IMR-90 (cell line): ENCODE measurements at regions not wholly inside any gene's neighbourhood (a gene's known extent, or its start where the extent isn't known, plus 50 kb on each side); places are given as distances from the start of the nearest gene placed in this dataset.

ENCODE experiments used
- ATAC-seq: fragments of 200-7000 bp; cut with Tn5 transposase; 2 replicates; pipeline ENCODE4 v1.9.1; 2020; ENCODE audit warnings: low read depth, mild to moderate bottlenecking, moderate library complexity
- BruUV-seq: library from RNA; stranded (reverse); fragments of 400-500 nt; replicated peaks from 2 replicates; lab custom pipeline; 2021; lab: Mats Ljungman, UMichigan
- CTCF ChIA-PET: fragments of 300-600 bp; formaldehyde crosslinking; extraction: SDS; loops from one replicate; lab custom pipeline; 2021; ENCODE audit warnings: antibody characterized with exemption; lab: Yijun Ruan, JAX
- POLR2A ChIA-PET: fragments of 300-600 bp; sonication (Branson Sonifier 250); formaldehyde crosslinking; loops from one replicate; lab custom pipeline; 2022; ENCODE audit warnings: antibody characterized with exemption; ENCODE audit not compliant: unreplicated experiment; lab: Charles Lee
- DNase-seq: peaks from one replicate; pipeline ENCODE4 v3.0.0; 2013
- H2AFZ ChIP-seq: replicated peaks from 2 replicates; pipeline ENCODE3; 2013; ENCODE audit warnings: low read length, mild to moderate bottlenecking; ENCODE audit not compliant: poor library complexity
- H2AK5ac ChIP-seq: 2 replicates; pipeline ENCODE4 v1.6.1; 2013; ENCODE audit warnings: low read depth, low read length, inconsistent platforms
- H2AK9ac ChIP-seq: replicated peaks from 2 replicates; pipeline ENCODE3; 2013; ENCODE audit warnings: mild to moderate bottlenecking, low read depth, low read length, moderate library complexity; ENCODE audit not compliant: poor library complexity
- H2BK120ac ChIP-seq: 2 replicates; pipeline ENCODE4 v1.6.1; 2013; ENCODE audit warnings: low read depth, low read length, inconsistent platforms
- H2BK15ac ChIP-seq: 3 replicates; pipeline ENCODE4 v1.6.1; 2013; ENCODE audit warnings: low read depth, low read length, inconsistent platforms
- H2BK20ac ChIP-seq: 2 replicates; pipeline ENCODE4 v1.6.1; 2013; ENCODE audit warnings: low read depth, mild to moderate bottlenecking, inconsistent platforms, low read length, moderate library complexity
- H2BK5ac ChIP-seq: 2 replicates; pipeline ENCODE4 v1.6.1; 2013; ENCODE audit warnings: mild to moderate bottlenecking, low read depth, low read length, inconsistent platforms; ENCODE audit not compliant: poor library complexity, severe bottlenecking
- H3K14ac ChIP-seq: replicated peaks from 2 replicates; pipeline ENCODE4 v1.6.1; 2013; ENCODE audit warnings: low read depth, low read length, inconsistent platforms
- H3K18ac ChIP-seq: 2 replicates; pipeline ENCODE4 v1.6.1; 2013; ENCODE audit warnings: low read depth, low read length, control low read depth
- H3K23ac ChIP-seq: 2 replicates; pipeline ENCODE4 v1.6.1; 2013; ENCODE audit warnings: low read depth, low read length, inconsistent platforms
- H3K27ac ChIP-seq: 2 replicates; pipeline ENCODE4 v1.5.1; 2013; ENCODE audit warnings: mild to moderate bottlenecking, control low read depth, low read length; ENCODE audit not compliant: insufficient read depth
- H3K27me3 ChIP-seq: 2 replicates; pipeline ENCODE4 v1.6.1; 2013; ENCODE audit warnings: low read length; ENCODE audit not compliant: control insufficient read depth, insufficient read depth
- H3K36me3 ChIP-seq: 2 replicates; pipeline ENCODE4 v1.6.1; 2013; ENCODE audit warnings: low read length, mixed read lengths; ENCODE audit not compliant: control insufficient read depth, insufficient read depth
- H3K4ac ChIP-seq: 2 replicates; pipeline ENCODE4 v1.6.1; 2013; ENCODE audit warnings: low read depth, low read length, inconsistent platforms
- H3K4me1 ChIP-seq: 2 replicates; pipeline ENCODE4 v1.6.1; 2013; ENCODE audit warnings: low read length, mixed read lengths; ENCODE audit not compliant: control insufficient read depth, insufficient read depth
- H3K4me2 ChIP-seq: 2 replicates; pipeline ENCODE4 v1.6.1; 2013; ENCODE audit warnings: low read depth, mild to moderate bottlenecking, control low read depth, low read length, moderate library complexity
- H3K4me3 ChIP-seq: 2 replicates; pipeline ENCODE4 v1.5.1; 2013; ENCODE audit warnings: low read depth, mild to moderate bottlenecking, control low read depth, low read length, moderate library complexity; ENCODE audit not compliant: insufficient read depth
- H3K56ac ChIP-seq: 2 replicates; pipeline ENCODE4 v1.6.1; 2013; ENCODE audit warnings: low read length, inconsistent platforms; ENCODE audit not compliant: insufficient read depth; ENCODE audit errors: extremely low read depth
- H3K79me1 ChIP-seq, 2 experiments: 2 replicates each; pipeline ENCODE4 v1.6.1; 2013; ENCODE audit warnings: low read length in 2 of 2, inconsistent platforms in 1 of 2, low read depth in 1 of 2
- H3K9ac ChIP-seq: 2 replicates; pipeline ENCODE4 v1.6.1; 2013; ENCODE audit warnings: low read depth, low read length, control low read depth
- H3K9me1 ChIP-seq: 2 replicates; pipeline ENCODE4 v1.6.1; 2013; ENCODE audit warnings: low read length, inconsistent platforms; ENCODE audit not compliant: insufficient read depth
- H3K9me3 ChIP-seq: 2 replicates; pipeline ENCODE4 v1.6.1; 2013; ENCODE audit warnings: low read length; ENCODE audit not compliant: control insufficient read depth, insufficient read depth
- H4K20me1 ChIP-seq: 2 replicates; pipeline ENCODE4 v1.6.1; 2013; ENCODE audit warnings: low read length, inconsistent platforms; ENCODE audit not compliant: insufficient read depth
- H4K5ac ChIP-seq: 2 replicates; pipeline ENCODE4 v1.6.1; 2013; ENCODE audit warnings: mild to moderate bottlenecking, low read depth, low read length, control low read depth
- H4K8ac ChIP-seq, 2 experiments: 2 replicates each; pipeline ENCODE4 v1.6.1; 2013; ENCODE audit warnings: low read depth in 2 of 2, low read length in 2 of 2, control low read depth in 1 of 2, inconsistent platforms in 1 of 2
- H4K91ac ChIP-seq: 2 replicates; pipeline ENCODE4 v1.6.1; 2013; ENCODE audit warnings: low read depth, low read length, inconsistent platforms; ENCODE audit not compliant: insufficient read depth
- BHLHE40 ChIP-seq: fragments of 150-350 bp; IDR thresholded peaks from 2 replicates; pipeline ENCODE4 v1.6.1; 2016; ENCODE audit warnings: mild to moderate bottlenecking, low read depth, low read length
- MAFK ChIP-seq: IDR thresholded peaks from 2 replicates; pipeline ENCODE4 v1.6.1; 2012; ENCODE audit warnings: low read depth, low read length, improper control_type of control experiment
- WGBS, 2 experiments: methylation state at CpG; one replicate each; pipeline versions ENCODE4 v1.1.5 to v1.1.7; 2013; ENCODE audit warnings: missing lambda C conversion rate in 2 of 2; ENCODE audit not compliant: insufficient read length in 1 of 2; ENCODE audit errors: extremely low coverage in 2 of 2; 5-methylcytosine and 5-hydroxymethylcytosine counted together
- dilution Hi-C: fragments of 300-500 bp; cut with HindIII; formaldehyde crosslinking; loops from one replicate; pipeline ENCODE4 v1.14.3; 2018; ENCODE audit warnings: low sequenced_read_pairs; ENCODE audit not compliant: unreplicated experiment
- in situ Hi-C: fragments of 300-500 bp; cut with MboI; formaldehyde crosslinking; loops from 3 replicates; pipeline ENCODE4 v1.14.3; 2019; ENCODE audit warnings: low sequenced_read_pairs, inconsistent platforms, mixed read lengths
- intact Hi-C: fragments of 100-400 bp; cut with micrococcal nuclease; formaldehyde crosslinking; loops from 2 replicates; pipeline ENCODE4 v1.10.0; 2022

DNA sequence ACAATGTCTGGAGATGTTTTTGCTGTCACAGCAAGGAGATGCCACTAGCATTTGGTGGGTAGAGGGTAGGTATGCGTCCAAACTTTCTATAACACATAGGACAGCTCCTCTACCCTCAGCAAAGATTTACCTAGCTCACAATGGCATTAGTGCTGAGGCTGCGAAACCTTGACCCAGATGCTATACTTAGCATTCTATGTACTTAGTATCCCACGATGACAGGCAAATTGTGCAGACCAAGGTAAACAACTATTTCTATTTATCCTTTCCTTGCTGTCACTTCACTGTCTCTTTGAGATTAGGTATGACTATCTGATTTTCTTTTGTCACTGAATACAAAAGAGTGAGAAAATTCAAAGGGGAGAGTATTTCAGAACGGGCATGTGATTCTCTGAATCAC lies 265.2 kb upstream of the ZNF385D start:
- H2BK15ac ChIP-seq, result no peak overlapping the region
- H3K4me2 ChIP-seq, result no peak overlapping the region
- H3K14ac ChIP-seq, result no peak overlapping the region
- TF ChIP-seq BHLHE40, result no peak
- TF ChIP-seq MAFK, result 0 out of 2 replicates have a peak, but pooled peaks have one; percentile 17
- no peak overlapping the region for H3K9ac ChIP-seq
- no peak overlapping the region for H4K8ac ChIP-seq
- no peak overlapping the region for H2AK5ac ChIP-seq
- no peak overlapping the region for H2BK120ac ChIP-seq
- ChIA-PET POLR2A (no interaction called here), CTCF (no interaction called here)
- no peak overlapping the region for H2AK9ac ChIP-seq
- DNase-seq (no peak), ATAC-seq (no peak)
- H4K5ac ChIP-seq, result no peak overlapping the region
- H3K36me3 ChIP-seq, result no peaks in the 10 kb centered on the region
- H3K4me1 ChIP-seq, result no peaks in the 10 kb centered on the region
- no TSS peak for BruUV-seq
- no peak overlapping the region for H2AFZ ChIP-seq
- no peaks in the 10 kb centered on the region for H3K9me3 ChIP-seq
- no peak overlapping the region for H2BK20ac ChIP-seq
- no peaks in the 10 kb centered on the region for H3K79me1 ChIP-seq
- H3K23ac ChIP-seq, result no peak overlapping the region
- no peaks in the 10 kb centered on the region for H4K20me1 ChIP-seq
- H2BK5ac ChIP-seq, result no peak overlapping the region
- intact Hi-C loops, result no loop called here
- in situ Hi-C loops, result no loop called here
- H3K56ac ChIP-seq, result no peak overlapping the region
- no peak overlapping the region for H4K91ac ChIP-seq
- no peak overlapping the region for H3K4me3 ChIP-seq
- H3K27ac ChIP-seq, result no peak overlapping the region
- WGBS, 2 experiments, result no CpG with 5 or more reads among the region's 4 CpGs
- no peak overlapping the region for H3K4ac ChIP-seq
- H3K9me1 ChIP-seq, result no peaks in the 10 kb centered on the region
- dilution Hi-C loops, result no loop called here
- no peaks in the 10 kb centered on the region for H3K27me3 ChIP-seq
- H3K18ac ChIP-seq, result no peak overlapping the region
